NCI-H2196 (cell line): ENCODE measurements at regions not wholly inside any gene's neighbourhood (a gene's known extent, or its start where the extent isn't known, plus 50 kb on each side); places are given as distances from the start of the nearest gene placed in this dataset.
"Not testable (repeated sequence)": the region's sequence is repeated elsewhere in the genome, so short reads cannot be mapped to it uniquely, and the experiment has no call there.

Source experiments
- DNase-seq: peaks from one replicate; lab custom pipeline; 2025; ENCODE audit not compliant: unreplicated experiment; lab: John Stamatoyannopoulos, UW

DNA sequence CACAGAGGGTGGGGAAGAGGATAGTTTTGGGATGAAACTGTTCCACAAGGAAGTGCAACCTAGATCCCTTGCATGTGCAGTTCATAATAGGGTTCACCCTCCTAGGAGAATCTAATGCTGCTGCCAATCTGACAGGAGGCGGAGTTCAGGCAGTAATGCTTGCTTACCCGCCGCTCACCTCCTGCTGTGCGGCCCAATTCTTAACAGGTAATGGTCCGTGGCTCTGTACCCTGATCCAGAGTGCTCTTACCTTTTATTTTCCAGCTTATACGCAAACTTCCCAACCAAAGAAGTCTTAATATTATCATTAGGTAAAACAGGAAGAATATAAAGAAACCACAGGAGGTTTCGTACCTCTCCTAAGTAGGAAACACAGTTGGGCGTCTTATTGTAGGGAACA lies 82.7 kb upstream of the CD302 start:
- no peak for DNase-seq

DNA sequence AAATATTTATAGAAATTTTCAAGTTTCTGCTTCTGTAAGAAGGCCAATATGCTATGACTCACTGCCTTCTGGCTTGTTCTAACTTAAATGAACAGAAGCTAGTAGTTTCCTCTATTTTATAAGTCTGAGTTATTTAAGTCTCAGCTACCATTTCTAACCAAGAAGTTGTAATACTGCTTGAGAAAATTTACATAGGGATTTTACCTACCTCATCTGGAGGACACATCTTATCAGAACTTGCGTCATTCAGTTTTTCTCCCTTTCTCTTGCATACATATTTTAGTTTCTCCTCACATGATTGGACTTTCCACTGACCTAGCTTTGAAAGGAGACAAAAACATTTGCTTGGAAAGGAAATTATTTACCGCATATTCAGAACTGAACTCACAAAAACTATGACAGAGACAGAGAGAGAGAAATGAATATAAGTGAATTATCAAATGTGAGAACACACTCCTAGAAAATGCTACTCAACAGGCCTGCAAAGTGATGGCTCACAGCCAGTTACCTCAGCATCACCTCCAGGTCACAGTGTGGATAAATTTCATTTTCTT lies 81.1 kb upstream of the CD302 start:
- no peak for DNase-seq

DNA sequence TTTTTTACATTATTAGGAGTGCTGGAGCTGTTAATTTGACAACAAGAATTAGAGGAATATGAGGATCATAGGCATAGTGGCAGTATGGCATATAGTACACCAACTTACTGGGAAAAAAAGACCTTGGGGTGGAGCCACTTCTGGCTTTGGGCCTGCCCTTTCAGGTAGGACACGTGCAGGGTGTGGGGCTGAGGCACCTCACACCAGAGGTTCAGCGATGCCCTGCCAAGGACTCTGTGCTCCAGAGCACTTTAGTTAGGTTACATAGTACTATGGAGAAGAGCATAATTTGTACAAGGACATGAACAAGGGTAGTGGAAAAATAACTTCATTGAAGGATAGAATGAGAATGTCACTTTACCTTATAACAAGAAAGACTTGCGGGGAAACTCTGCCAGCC lies 77.1 kb upstream of the CD302 start:
- DNase-seq, result no peak

DNA sequence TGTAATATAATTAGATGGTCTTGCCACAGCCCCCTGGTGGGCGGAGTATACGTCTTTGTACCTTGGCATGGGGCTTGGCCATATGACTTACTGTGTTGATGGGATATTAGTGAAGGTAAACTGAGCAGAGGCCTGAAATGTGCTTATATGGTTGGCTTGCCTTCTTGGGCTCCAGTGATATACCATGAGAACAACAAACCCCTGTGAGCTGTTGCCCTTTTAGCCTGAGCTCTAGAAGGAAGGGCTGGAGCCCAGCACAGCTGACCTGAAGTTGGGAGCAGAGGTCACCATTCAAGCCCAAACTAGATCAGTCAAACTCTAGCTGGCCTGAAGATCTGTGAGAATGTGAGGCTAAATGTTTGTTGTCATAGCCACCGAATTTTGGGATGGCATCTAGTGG lies 75.2 kb upstream of the CD302 start:
- peak; percentile 28 for DNase-seq

DNA sequence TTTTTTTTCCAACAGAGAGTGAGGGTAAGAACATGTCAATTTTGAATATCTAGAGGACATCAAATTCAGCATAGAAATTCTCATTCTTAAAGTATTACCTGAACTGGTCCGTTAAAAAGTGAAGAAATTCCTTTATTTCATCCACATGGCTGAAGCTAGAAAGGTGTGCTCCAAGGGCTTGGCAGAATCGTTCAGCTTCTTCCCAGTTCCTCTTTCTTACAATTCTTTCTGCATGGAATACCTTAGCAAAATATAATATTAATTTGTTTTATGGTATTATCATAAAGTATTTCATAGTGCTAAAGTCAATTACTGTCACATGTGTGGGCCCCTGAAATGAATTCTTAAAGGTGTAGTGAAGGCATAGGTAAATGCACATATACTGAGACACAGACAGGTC lies 74.3 kb upstream of the CD302 start:
- DNase-seq, result no peak

DNA sequence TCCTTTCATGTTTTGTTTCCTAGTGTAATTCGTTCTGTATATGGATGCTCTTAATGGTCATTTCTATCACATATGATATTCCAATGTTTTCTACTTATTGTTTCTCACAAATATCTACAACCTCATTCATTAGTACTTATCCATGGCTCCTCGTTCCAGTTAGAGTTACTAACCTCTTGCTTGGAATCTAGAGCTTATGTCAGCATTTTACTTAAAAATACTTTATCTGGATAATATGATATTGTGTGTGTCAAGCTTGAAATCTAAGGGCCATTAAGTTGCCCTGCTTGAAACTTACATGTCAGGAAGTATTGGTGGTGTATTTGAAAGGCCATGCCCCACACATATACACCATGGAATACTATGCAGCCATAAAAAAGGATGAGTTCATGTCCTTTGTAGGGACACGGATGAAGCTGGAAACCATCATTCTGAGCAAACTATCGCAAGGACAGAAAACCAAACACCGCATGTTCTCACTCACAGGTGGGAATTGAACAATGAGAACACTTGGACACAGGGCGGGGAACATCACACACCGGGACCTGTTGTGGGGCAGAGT lies 70.7 kb upstream of the CD302 start:
- DNase-seq, result not testable (repeated sequence)

DNA sequence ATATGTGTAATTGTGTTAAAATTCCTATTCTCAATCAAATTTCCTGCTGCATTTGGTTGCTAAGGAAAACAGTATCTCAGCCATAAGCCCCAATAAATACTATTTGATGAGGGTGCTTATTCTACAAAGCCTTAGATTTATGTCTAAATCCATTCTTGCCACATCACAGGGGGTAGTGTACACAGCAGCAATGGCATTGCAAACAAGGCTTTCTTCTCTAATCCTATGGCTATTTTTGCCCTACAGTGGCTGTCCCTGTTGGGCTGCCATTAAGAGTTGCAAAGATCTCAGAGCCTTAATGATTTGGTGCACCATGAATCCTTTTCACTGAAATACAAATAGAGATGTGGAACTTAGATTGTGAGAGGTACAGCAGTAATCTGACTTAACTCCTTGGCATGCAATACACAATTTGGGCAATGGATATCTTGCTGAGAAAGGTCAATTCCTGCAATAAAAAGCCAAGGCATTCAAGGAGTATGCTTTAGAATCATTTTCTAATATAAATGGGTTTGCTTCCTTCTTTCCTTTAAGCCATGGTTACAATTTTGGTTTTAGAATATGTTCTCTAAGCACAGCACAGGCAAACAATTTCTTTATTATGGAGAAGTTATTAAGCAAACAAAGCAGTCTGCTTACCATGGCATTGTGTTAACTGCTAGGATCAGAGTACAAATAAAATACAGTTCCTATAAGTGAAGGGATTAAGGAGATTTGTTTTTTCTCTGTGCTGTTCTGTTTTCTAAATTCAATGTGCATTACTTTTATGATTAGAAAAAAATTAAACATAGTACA lies 69.8 kb upstream of the CD302 start:
- DNase-seq, result no peak

DNA sequence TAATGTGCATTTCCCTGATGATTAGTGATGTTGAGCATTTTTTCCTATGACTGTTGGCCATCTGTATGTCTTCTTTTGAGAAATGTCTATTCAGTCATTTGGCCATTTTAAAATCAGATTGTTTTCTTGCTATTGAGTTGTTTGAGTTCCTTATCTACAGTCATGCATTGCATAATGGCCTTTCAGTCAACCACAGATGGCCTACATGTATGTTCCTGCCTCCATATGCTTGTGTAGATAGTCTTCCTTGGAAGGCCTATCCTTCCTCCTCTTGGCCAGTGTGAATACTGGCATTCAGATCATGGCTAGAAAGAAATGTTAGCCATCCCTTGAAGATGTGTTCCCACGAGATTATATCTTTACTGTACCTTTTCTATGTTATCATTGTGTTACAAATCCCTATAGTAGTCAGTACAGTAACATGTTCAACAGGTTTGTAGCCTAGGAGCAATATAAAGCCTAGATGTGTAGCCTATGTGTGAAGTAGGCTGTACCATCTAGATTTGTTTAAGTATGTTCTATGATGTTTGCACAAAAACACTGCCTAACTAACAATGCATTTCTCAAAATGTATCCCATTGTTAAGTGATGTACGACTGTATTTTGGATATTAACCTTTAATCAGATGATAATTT lies 65.6 kb upstream of the CD302 start:
- no peak for DNase-seq

DNA sequence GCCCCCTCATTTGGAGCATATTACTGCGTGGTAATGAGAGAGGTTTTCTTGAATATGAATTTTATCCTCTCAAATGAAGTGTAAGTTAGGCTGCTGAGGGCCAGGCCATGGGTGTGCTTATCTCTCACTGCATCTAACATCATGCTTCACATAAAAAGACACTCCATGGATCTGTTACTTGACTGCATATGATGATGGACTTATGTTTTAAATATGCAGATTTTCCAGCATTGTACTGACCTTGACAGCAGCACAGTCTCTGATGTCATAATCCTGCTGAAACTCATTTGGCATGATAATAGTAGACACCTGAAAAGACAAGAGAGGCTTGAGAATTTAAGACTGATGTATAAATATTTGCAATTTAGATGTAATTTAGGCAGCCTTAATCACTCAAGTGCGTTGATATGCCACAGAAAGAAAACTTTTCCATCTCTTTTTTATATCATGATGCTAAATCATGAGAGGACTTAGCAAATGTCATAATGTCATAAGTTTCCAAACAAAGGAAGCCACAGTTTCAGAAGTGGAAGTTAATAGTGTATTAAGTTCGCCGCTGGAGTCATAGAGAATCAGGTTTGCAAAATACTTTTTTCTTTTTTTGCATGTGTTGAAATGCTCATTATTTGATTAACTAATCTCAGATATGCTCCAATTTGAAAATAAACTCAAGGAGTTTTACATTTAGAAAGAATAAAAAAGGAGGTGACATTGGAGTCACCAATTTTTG lies 62.7 kb upstream of the CD302 start:
- no peak for DNase-seq

DNA sequence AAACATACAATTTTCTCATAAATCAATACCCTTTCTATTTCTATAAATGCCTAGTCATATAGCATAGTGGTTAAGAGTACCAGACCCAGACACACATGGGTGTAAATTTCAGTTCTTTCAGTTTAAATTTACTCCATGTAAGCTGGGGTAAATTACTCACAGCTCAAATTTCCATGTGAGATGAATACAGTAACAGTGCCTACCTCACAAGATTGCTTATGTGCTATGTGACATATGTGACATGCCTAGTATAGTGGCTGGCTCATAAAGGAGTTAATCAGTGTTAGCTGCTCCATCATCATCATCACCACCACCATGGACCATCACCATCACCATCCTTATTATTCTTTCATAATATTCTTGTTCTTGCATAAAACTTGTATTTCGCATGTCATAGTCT lies 61.6 kb upstream of the CD302 start:
- no peak for DNase-seq

DNA sequence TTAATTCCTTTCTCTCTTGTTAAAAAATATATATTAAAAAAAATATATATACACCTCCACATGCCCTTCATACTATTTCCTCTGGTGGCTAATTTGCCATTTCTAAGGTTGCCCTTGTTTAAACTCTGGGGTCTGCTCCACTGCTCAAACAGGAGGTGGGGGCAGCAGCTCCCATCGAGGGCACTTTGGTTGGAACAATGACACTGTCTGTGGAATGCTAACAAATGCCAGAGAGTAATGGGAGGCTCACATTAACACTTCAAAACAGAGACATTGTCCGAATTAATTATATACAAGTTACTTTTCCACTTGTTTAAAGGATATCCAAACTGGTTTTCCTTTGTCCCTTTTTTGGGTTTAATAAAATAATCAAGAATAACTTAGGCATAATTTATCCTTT lies 58.8 kb upstream of the CD302 start:
- DNase-seq, result no peak

DNA sequence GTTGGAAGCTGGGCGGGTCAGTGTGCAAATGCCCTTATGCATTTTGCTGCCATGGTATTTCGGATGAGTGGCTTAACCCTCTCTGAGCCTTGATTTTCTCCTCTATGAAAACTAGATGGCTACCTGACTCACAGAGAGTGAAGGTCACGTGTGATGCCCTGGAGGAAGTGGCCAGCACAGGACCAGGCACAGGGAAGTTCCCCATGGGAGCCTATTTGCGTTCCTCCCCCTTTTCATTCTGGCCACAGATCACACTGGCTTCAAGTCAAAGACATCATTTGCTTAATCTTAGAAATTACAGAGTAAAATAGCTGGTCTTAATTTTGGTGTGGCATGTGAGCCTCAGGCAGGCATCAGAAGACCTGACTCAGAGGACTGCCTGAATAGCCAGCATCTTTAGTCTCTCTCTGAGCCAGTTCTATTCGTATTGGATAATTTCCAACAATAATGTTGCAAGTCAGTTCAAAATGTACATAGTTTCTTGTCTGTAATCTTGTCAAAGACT lies 57.6 kb upstream of the CD302 start:
- no peak for DNase-seq

DNA sequence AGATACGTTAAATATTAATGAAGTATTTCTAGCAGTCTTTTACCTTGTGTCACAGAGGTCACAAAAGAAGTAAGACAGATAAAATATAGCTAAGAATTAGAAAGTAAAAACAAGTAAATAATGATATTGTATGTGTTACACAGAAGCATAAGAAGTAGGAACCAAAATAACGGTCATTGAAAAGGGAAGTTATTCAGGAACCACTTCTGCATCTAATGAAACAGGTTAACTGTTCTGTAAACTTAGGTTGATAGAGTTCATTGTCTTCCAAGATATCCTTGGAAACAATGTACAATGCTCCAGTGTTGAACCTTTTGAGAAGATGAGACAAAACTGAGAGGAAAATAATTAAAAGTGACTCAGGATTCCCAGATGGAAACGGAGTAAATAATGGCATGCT lies 57.1 kb upstream of the CD302 start:
- DNase-seq, result no peak

DNA sequence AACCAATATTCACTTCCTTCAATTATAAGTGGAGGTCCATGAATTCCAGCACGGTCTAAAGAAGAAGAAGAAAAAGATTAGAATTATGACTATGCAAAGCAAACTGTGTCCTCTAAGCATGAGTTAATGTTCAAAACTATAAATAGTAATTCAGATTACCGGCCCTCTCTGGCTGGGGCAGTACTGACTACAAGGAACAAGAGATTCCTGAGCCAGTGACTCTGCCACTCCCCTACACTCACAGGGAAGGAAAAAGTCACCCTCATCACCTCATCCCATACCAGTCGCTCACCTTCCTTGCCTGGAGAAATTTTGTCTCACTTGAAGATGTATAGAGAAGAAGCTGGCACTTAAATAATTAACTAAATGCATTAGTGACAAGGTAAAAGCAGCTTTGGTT lies 56.5 kb upstream of the CD302 start:
- DNase-seq, result no peak

DNA sequence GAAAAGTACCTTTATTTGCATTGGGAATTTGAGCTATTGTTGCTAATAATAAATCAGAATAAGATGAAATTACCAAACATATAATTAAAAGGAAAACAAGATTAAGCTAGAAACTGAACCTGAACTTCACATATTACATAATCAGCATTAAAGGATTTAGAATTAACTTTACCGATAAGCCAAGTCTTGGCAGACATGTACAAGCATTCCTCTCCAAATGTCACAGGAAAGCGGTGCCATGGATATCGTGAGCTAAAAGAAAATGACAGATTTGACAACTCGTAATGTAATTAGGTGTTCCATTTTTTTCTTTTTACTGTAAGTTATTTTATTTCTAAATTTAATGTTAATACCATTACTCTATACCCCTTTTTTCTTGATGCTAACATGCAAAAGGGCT lies 55.1 kb upstream of the CD302 start:
- DNase-seq, result no peak

DNA sequence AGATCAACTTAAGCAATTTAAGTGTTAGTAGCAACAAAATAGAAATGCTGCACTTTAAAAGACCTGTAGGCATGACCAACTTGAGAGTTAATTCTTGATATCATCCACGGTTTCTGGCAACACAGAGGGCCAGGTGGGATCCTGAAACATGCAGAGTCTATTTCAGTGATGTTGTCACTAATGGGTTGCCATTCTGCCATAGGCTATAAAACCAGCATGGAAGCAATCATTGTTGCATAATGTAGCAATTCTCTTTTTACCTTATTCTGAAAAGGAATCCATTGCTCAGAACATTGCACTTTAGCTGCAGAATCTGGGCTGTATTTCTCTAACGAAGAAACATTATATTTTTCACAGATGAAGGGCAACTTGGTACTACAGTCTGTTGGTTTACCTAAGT lies 53.9 kb upstream of the CD302 start:
- DNase-seq, result no peak

DNA sequence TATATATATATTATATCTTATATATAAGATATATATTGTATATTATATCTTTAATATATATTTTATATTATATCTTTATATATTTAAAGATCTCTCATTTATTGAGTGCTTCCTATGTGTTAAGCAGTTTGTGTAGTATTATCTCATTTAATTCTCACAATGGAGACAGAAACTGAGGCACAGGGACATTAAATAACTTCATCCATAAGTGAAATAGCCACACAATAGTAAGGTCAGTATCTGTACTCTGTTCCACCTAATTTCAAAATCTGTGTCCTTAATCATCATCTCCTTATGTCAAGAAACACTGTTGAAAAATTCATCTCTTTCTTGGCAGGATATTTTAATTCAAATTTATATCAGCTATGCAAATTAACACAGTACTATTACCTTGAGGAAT lies 52.8 kb upstream of the CD302 start:
- DNase-seq, result no peak

DNA sequence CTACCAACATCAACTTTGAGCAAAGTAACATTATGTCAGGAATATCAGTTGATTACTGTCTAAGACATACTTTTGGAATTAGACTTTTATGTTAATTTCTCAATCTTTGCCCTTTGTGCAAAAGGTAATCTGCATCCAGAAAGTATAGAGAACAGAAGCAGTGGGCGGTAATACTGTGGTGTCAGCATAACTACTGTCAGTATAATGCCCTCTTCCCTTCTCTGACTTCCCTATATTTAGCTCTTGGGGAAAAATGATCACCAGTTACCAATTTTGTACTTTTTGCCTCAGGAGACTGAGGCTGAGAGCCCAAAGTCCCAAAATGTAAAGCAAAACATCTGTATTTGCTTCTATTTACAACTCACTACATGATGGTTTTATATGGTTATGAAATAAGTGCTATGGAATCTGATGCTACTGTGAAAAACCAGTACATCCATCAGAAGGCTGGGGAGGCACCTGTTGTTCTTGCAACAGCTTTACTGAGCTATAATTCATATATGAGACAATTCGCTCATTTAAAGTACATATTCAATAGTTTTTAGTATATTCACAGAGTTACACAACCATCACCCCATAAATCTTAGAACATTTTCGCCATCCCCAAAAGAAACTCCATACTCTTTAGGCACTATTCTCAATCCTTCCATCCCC lies 51.3 kb upstream of the CD302 start:
- no peak for DNase-seq
